Neuronal stem cell (in vitro differentiated cells): ENCODE measurements at regions not wholly inside any gene's neighbourhood (a gene's known extent, or its start where the extent isn't known, plus 50 kb on each side); places are given as distances from the start of the nearest gene placed in this dataset.

Experiments
- DNase-seq: peaks from one replicate; pipeline ENCODE4 v3.0.0-alpha.2; 2013; ENCODE audit warnings: low spot score
- H2AFZ ChIP-seq: one replicate; pipeline ENCODE4 v1.6.1; 2013; ENCODE audit warnings: mild to moderate bottlenecking, low read length, inconsistent platforms
- H2AK5ac ChIP-seq: 2 replicates; pipeline ENCODE4 v1.6.1; 2013; ENCODE audit warnings: low read depth, mild to moderate bottlenecking, inconsistent platforms, low read length, moderate library complexity, mixed read lengths
- H2BK120ac ChIP-seq: 2 replicates; pipeline ENCODE4 v1.6.1; 2013; ENCODE audit warnings: low read depth, mild to moderate bottlenecking, inconsistent platforms, low read length, moderate library complexity, mixed read lengths
- H2BK12ac ChIP-seq: one replicate; pipeline ENCODE4 v1.6.1; 2013; ENCODE audit warnings: low read length, inconsistent platforms
- H2BK15ac ChIP-seq: 2 replicates; pipeline ENCODE4 v1.6.1; 2013; ENCODE audit warnings: mild to moderate bottlenecking, low read length, inconsistent platforms, mixed read lengths
- H2BK5ac ChIP-seq: one replicate; pipeline ENCODE4 v1.6.1; 2013; ENCODE audit warnings: inconsistent platforms, mild to moderate bottlenecking, low read length, moderate library complexity
- H3K14ac ChIP-seq: one replicate; pipeline ENCODE4 v1.6.1; 2013; ENCODE audit warnings: low read length, inconsistent platforms
- H3K18ac ChIP-seq: 2 replicates; pipeline ENCODE4 v1.6.1; 2013; ENCODE audit warnings: low read length, inconsistent platforms
- H3K23ac ChIP-seq: 2 replicates; pipeline ENCODE4 v1.6.1; 2013; ENCODE audit warnings: low read depth, mild to moderate bottlenecking, mixed read lengths, low read length, inconsistent platforms; ENCODE audit not compliant: poor library complexity
- H3K27ac ChIP-seq: replicated peaks from 3 replicates; pipeline ENCODE4 v1.5.1; 2013; ENCODE audit warnings: low read length, inconsistent platforms
- H3K27me3 ChIP-seq, 3 experiments: 2 replicates each; pipeline ENCODE4 v1.6.1; 2013; ENCODE audit warnings: low read length in 3 of 3, mild to moderate bottlenecking in 2 of 3, inconsistent platforms in 1 of 3, low read depth in 1 of 3, mixed read lengths in 1 of 3, moderate library complexity in 1 of 3; ENCODE audit not compliant: control insufficient read depth in 3 of 3, insufficient read depth in 3 of 3
- H3K36me3 ChIP-seq, 2 donors: replicated peaks in 1 of 2; 2 replicates each; pipeline ENCODE4 v1.6.1; 2013; ENCODE audit warnings: low read length in 2 of 2; ENCODE audit not compliant: control insufficient read depth in 2 of 2, insufficient read depth in 2 of 2
- H3K4ac ChIP-seq: 2 replicates; pipeline ENCODE4 v1.6.1; 2013; ENCODE audit warnings: inconsistent platforms, mild to moderate bottlenecking, low read length, moderate library complexity
- H3K4me1 ChIP-seq, 2 donors: 1 replicate in 1 of 2; 2 replicates in 1 of 2; pipeline ENCODE4 v1.6.1; 2013; ENCODE audit warnings: low read length in 2 of 2, low read depth in 1 of 2; ENCODE audit not compliant: control insufficient read depth in 2 of 2, insufficient read depth in 1 of 2
- H3K4me2 ChIP-seq: one replicate; pipeline ENCODE4 v1.6.1; 2013; ENCODE audit warnings: mild to moderate bottlenecking, low read length, inconsistent platforms; ENCODE audit not compliant: insufficient read depth, poor library complexity, severe bottlenecking
- H3K4me3 ChIP-seq, 2 donors: 2 replicates each; pipeline ENCODE4 v1.5.1; 2013; ENCODE audit warnings: low read length in 2 of 2, mild to moderate bottlenecking in 2 of 2, inconsistent platforms in 1 of 2, moderate library complexity in 1 of 2
- H3K79me1 ChIP-seq: one replicate; pipeline ENCODE4 v1.6.1; 2013; ENCODE audit warnings: low read depth, mild to moderate bottlenecking, inconsistent platforms, low read length, moderate library complexity
- H3K9ac ChIP-seq: one replicate; pipeline ENCODE4 v1.6.1; 2013; ENCODE audit warnings: mild to moderate bottlenecking, low read depth, low read length, inconsistent platforms; ENCODE audit not compliant: poor library complexity
- H3K9me3 ChIP-seq, 2 donors: replicated peaks in 1 of 2; 2 replicates each; pipeline versions ENCODE3 to v1.6.1; 2013; ENCODE audit warnings: low read length in 2 of 2, mild to moderate bottlenecking in 2 of 2, inconsistent platforms in 1 of 2, low read depth in 1 of 2, mixed read lengths in 1 of 2, moderate library complexity in 1 of 2; ENCODE audit not compliant: control insufficient read depth in 2 of 2, insufficient read depth in 1 of 2
- H4K8ac ChIP-seq: one replicate; pipeline ENCODE4 v1.6.1; 2013; ENCODE audit warnings: low read depth, mild to moderate bottlenecking, inconsistent platforms, low read length, moderate library complexity
- H4K91ac ChIP-seq: one replicate; pipeline ENCODE4 v1.6.1; 2013; ENCODE audit warnings: low read length, low read depth, mild to moderate bottlenecking, inconsistent platforms; ENCODE audit not compliant: poor library complexity
- WGBS, 2 donors: extraction: QIAGEN DNeasy Blood & Tissue Kit; methylation state at CpG; one replicate each; pipeline ENCODE4 v1.1.7; 2013; ENCODE audit warnings: missing lambda C conversion rate in 2 of 2, mixed read lengths in 1 of 2; ENCODE audit not compliant: insufficient read length in 2 of 2, insufficient replicate concordance in 1 of 2; ENCODE audit errors: extremely low coverage in 2 of 2; 5-methylcytosine and 5-hydroxymethylcytosine counted together

DNA sequence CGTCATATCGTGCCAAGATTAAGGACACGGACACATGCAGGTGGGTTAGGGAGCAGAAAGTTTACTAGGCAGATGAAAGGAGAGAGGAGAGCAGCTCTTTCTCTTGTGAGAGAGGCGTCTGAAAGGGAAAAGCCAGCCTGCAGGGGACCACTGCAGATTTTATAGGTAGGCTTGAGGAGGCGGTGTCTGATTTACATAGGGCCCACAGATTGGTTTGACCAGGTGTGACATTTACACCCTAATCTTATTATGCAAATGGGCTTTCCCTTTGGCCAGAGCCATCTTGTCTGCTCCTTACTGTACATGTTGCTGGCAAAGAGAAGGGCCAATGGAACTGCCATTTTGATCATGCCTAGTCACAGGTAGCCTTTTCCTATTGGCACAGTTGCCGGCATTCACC, 137.2 kb upstream of the TAF11L2 start:
- WGBS, 2 donors: no CpG with 5 or more reads among the region's 6 CpGs
- Histone ChIP-seq H2BK120ac (no peak overlapping the region), H2AK5ac (no peak overlapping the region), H3K9me3 (no peaks in the 10 kb centered on the region), H3K14ac (no peak overlapping the region), H2AFZ (no peak overlapping the region), H2BK12ac (peak overlapping the region; percentile 63), H3K9ac (no peak overlapping the region), H3K27me3 (no peaks in the 10 kb centered on the region), H3K4ac (no peak overlapping the region), H2BK15ac (no peak overlapping the region), H3K4me1 (peaks cover 2 to 11% of the 10 kb centered on the region in 2 donors), H3K23ac (no peak overlapping the region), H3K4me3 (no peak overlapping the region), H3K79me1 (no peaks in the 10 kb centered on the region), H3K18ac (no peak overlapping the region), H3K36me3 (no peaks in the 10 kb centered on the region), H4K91ac (no peak overlapping the region), H2BK5ac (no peak overlapping the region), H4K8ac (no peak overlapping the region), H3K27ac (no peak overlapping the region), H3K4me2 (no peak overlapping the region)
- DNase-seq: no peak

DNA sequence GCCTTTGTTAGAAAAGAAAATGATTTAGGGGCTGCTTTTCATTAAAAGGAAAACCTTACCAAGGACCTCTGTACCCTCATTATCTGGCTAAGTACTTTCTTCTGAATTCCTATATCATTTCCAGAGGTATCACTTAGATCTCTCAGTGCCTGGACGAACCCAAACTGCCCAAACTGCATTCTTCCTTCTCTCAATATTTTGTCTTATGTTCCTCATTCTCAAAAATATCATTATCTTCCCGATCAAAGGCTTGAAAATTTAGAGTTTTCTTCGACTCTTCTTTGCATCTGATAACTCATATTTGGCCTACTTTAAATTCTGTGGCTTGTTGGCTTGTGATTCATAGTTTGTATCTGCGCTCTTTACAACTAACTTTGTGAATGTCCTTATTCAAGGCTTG, 136.7 kb upstream of the TAF11L2 start:
- Histone ChIP-seq H3K27me3 (no peaks in the 10 kb centered on the region), H2BK15ac (no peak overlapping the region), H4K8ac (no peak overlapping the region), H3K14ac (no peak overlapping the region), H2AFZ (no peak overlapping the region), H3K36me3 (no peaks in the 10 kb centered on the region), H3K9ac (no peak overlapping the region), H2AK5ac (no peak overlapping the region), H3K23ac (no peak overlapping the region), H4K91ac (no peak overlapping the region), H3K18ac (no peak overlapping the region), H3K4ac (no peak overlapping the region), H2BK12ac (no peak overlapping the region), H3K4me3 (no peak overlapping the region), H3K27ac (no peak overlapping the region), H3K9me3 (no peaks in the 10 kb centered on the region), H2BK5ac (no peak overlapping the region), H3K4me2 (no peak overlapping the region), H2BK120ac (no peak overlapping the region), H3K79me1 (no peaks in the 10 kb centered on the region), H3K4me1 (peaks cover 2 to 15% of the 10 kb centered on the region in 2 donors)
- WGBS, 2 donors: no CpG with 5 or more reads among the region's 4 CpGs
- DNase-seq: no peak

DNA sequence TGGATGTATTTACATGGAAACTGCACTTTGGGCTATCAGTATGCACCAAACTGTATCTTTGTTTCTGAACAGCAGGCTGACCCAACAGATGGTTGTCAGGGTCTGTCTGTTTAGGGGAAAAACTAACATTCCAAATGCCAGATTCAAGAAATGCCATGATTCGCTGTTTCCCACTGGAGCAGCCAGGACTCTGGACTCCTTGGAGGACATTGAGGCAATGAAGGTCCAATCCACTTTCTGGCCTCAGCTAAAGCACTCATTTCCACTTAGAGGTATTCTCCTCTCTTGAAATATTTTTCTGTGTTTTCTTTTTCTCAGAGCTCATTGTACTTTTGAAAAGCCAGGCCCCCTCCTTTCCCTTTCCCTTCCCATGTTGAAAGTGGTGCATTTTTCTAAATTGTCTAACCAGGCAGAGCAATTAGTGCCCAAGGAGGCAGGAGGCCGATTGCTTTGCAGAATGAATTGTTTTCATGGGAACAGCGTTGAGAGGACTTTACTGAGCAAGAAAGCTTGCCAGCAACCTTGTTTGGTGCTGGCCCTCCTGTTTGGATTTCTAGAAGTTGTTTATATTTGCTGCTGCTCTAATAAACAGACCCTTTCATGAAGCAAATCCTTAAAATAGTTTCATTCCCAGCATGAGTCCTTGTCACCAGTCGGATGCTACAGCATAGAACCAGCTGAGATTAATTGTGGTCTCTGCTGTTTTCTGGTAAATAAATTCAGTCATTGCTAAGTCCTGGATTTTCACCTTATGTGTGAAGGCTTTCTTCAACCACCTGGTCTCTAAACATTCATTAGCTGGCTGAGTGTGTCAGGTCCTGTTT, 132.8 kb upstream of the TAF11L2 start:
- H3K27ac ChIP-seq: peak overlapping the region; percentile 92
- no peak overlapping the region for H3K23ac ChIP-seq
- H3K36me3 ChIP-seq: no peaks in the 10 kb centered on the region
- H3K4ac ChIP-seq: no peak overlapping the region
- H3K4me1 ChIP-seq: peaks cover 2 to 24% of the 10 kb centered on the region in 2 donors
- no peak overlapping the region for H2AK5ac ChIP-seq
- H3K14ac ChIP-seq: no peak overlapping the region
- no peak overlapping the region for H2BK15ac ChIP-seq
- H2BK12ac ChIP-seq: no peak overlapping the region
- no CpG with 5 or more reads among the region's 4 CpGs for WGBS, 2 donors
- no peaks in the 10 kb centered on the region for H3K27me3 ChIP-seq
- peak overlapping the region; percentile 18 for H2AFZ ChIP-seq
- H2BK5ac ChIP-seq: no peak overlapping the region
- H4K91ac ChIP-seq: no peak overlapping the region
- no peak overlapping the region for H3K18ac ChIP-seq
- H3K79me1 ChIP-seq: no peaks in the 10 kb centered on the region
- H2BK120ac ChIP-seq: no peak overlapping the region
- no peak overlapping the region for H3K4me2 ChIP-seq
- no peak overlapping the region for H4K8ac ChIP-seq
- DNase-seq: peak; percentile 42
- H3K9me3 ChIP-seq: peaks cover 0 to 2% of the 10 kb centered on the region in 2 donors
- no peak overlapping the region for H3K9ac ChIP-seq
- no peak overlapping the region for H3K4me3 ChIP-seq

GRCh38 chr5:17365811-17366138, 132.3 kb upstream of the TAF11L2 start:
- Histone ChIP-seq H3K9me3 (peaks cover 0 to 2% of the 10 kb centered on the region in 2 donors), H3K18ac (no peak overlapping the region), H2BK5ac (no peak overlapping the region), H3K4me3 (no peak overlapping the region), H3K14ac (no peak overlapping the region), H2AK5ac (no peak overlapping the region), H2BK120ac (no peak overlapping the region), H3K79me1 (no peaks in the 10 kb centered on the region), H3K27me3 (no peaks in the 10 kb centered on the region), H3K9ac (no peak overlapping the region), H3K4ac (no peak overlapping the region), H2AFZ (peak overlapping the region; percentile 18), H3K27ac (peak overlapping the region; percentile 92), H4K91ac (no peak overlapping the region), H4K8ac (no peak overlapping the region), H3K4me1 (peaks cover 2 to 24% of the 10 kb centered on the region in 2 donors), H2BK12ac (no peak overlapping the region), H3K4me2 (no peak overlapping the region), H3K23ac (no peak overlapping the region), H2BK15ac (no peak overlapping the region), H3K36me3 (no peaks in the 10 kb centered on the region)
- peak; percentile 9 for DNase-seq
- no CpG with 5 or more reads among the region's 7 CpGs for WGBS, 2 donors
